Tibial nerve (tissue), 4 donors: ENCODE measurements at regions not wholly inside any gene's neighbourhood (a gene's known extent, or its start where the extent isn't known, plus 50 kb on each side); places are given as distances from the start of the nearest gene placed in this dataset.

Experiments used
- DNase-seq, 2 donors: peaks; one replicate each; pipeline ENCODE4 v3.0.0-alpha.2; 2019; ENCODE audit warnings: low spot score in 2 of 2
- H3K27ac ChIP-seq, 4 donors: fragments of 200-600 bp; sonication (generic) in 3 of 4; one replicate each; pipeline ENCODE4 v1.5.1; 2017 to 2019; ENCODE audit warnings: mild to moderate bottlenecking in 1 of 4
- H3K27me3 ChIP-seq, 2 donors: fragments of 200-600 bp; sonication (generic) in 1 of 2; one replicate each; pipeline versions ENCODE4 v1.5.1 to v1.6.0; 2017 to 2019
- H3K36me3 ChIP-seq, 3 donors: fragments of 200-600 bp; sonication (generic); one replicate each; pipeline ENCODE4 v1.5.1; 2018 to 2019
- H3K4me1 ChIP-seq, 4 donors: fragments of 200-600 bp; sonication (generic) in 3 of 4; one replicate each; pipeline ENCODE4 v1.5.1; 2017 to 2019
- H3K4me3 ChIP-seq, 4 donors: fragments of 200-600 bp; sonication (generic) in 3 of 4; one replicate each; pipeline ENCODE4 v1.5.1; 2017 to 2019; ENCODE audit warnings: mild to moderate bottlenecking in 1 of 4, moderate library complexity in 1 of 4
- H3K9me3 ChIP-seq, 4 donors: fragments of 200-600 bp; sonication (generic) in 3 of 4; one replicate each; pipeline ENCODE4 v1.5.1; 2017 to 2019
- CTCF ChIP-seq, 5 experiments: fragments of 200-600 bp in 3 of 5; fragments of 450-650 bp in 2 of 5; sonication (generic) in 3 of 5; IDR thresholded peaks; one replicate each; pipeline ENCODE4 v1.5.1; 2016 to 2019; ENCODE audit warnings: antibody characterized with exemption in 5 of 5, mild to moderate bottlenecking in 3 of 5, moderate library complexity in 2 of 5
- EP300 ChIP-seq, 2 donors: sonication (generic); formaldehyde crosslinking; IDR thresholded peaks; one replicate each; pipeline ENCODE4 v1.6.1; 2017; ENCODE audit warnings: antibody characterized with exemption in 2 of 2, mild to moderate bottlenecking in 1 of 2
- POLR2A ChIP-seq, 2 donors: fragments of 450-650 bp; IDR thresholded peaks; one replicate each; pipeline ENCODE4 v1.6.1; 2017; ENCODE audit warnings: antibody characterized with exemption in 2 of 2, mild to moderate bottlenecking in 2 of 2, moderate library complexity in 2 of 2
- WGBS, 2 donors: methylation state at CpG; one replicate each; pipeline ENCODE4 v1.1.5; 2018; 5-methylcytosine and 5-hydroxymethylcytosine counted together

GRCh38 chr13:111903143-111903542 lies 163.8 kb upstream of the SOX1 start:
- TF ChIP-seq POLR2A (IDR thresholded peaks at IDR 0.05): no peak
- TF ChIP-seq CTCF (IDR thresholded peaks at IDR 0.05): no peak
- no peak for TF ChIP-seq EP300 (IDR thresholded peaks at IDR 0.05)
- 76 to 87% methylated on average over 4 to 5 of the region's 5 CpGs for WGBS, 2 donors

GRCh38 chr13:111904166-111904565 lies 162.8 kb upstream of the SOX1 start:
- TF ChIP-seq CTCF (IDR thresholded peaks at IDR 0.05) (no peak), EP300 (IDR thresholded peaks at IDR 0.05) (no peak), POLR2A (IDR thresholded peaks at IDR 0.05) (no peak)
- DNase-seq: no peak
- Histone ChIP-seq H3K27me3 (no peaks in the 10 kb centered on the region), H3K36me3 (no peaks in the 10 kb centered on the region), H3K9me3 (no peaks in the 10 kb centered on the region), H3K4me1 (peaks cover 0 to 14% (median 3%) of the 10 kb centered on the region in 4 donors), H3K4me3 (no peak overlapping the region), H3K27ac (no peak overlapping the region)
- WGBS, 2 donors: 72 to 76% methylated on average over 7 of the region's 7 CpGs

More at GRCh38 chr13:111903143-111903542, 163.8 kb upstream of the SOX1 start:
- no peak for DNase-seq
- H3K9me3 ChIP-seq: no peaks in the 10 kb centered on the region
- no peak overlapping the region for H3K4me3 ChIP-seq
- H3K27me3 ChIP-seq: no peaks in the 10 kb centered on the region
- H3K27ac ChIP-seq: no peak overlapping the region
- H3K36me3 ChIP-seq: no peaks in the 10 kb centered on the region
- H3K4me1 ChIP-seq: peaks cover 0 to 14% (median 3%) of the 10 kb centered on the region in 4 donors

GRCh38 chr13:111904701-111905608 lies 162.0 kb upstream of the SOX1 start:
- no peak for TF ChIP-seq EP300 (IDR thresholded peaks at IDR 0.05)
- TF ChIP-seq CTCF (IDR thresholded peaks at IDR 0.05): no peak
- DNase-seq: no peak
- no peaks in the 10 kb centered on the region for H3K9me3 ChIP-seq
- H3K36me3 ChIP-seq: no peaks in the 10 kb centered on the region
- H3K27me3 ChIP-seq: no peaks in the 10 kb centered on the region
- no peak overlapping the region for H3K4me3 ChIP-seq
- peaks cover 0 to 14% (median 3%) of the 10 kb centered on the region in 4 donors for H3K4me1 ChIP-seq
- WGBS, 2 donors: 89% methylated on average over 47 of the region's 47 CpGs
- H3K27ac ChIP-seq: no peak overlapping the region

GRCh38 chr13:111905609-111905945 lies 161.4 kb upstream of the SOX1 start:
- WGBS, 2 donors: 91 to 92% methylated on average over 8 of the region's 8 CpGs
- H3K4me1 ChIP-seq: peaks cover 0 to 7% (median 0%) of the 10 kb centered on the region in 4 donors
- TF ChIP-seq CTCF (IDR thresholded peaks at IDR 0.05) (no peak), POLR2A (IDR thresholded peaks at IDR 0.05) (no peak), EP300 (IDR thresholded peaks at IDR 0.05) (no peak)
- H3K4me3 ChIP-seq: no peak overlapping the region
- no peaks in the 10 kb centered on the region for H3K27me3 ChIP-seq
- H3K36me3 ChIP-seq: no peaks in the 10 kb centered on the region
- H3K27ac ChIP-seq: no peak overlapping the region
- DNase-seq: no peak
- no peaks in the 10 kb centered on the region for H3K9me3 ChIP-seq

- no peak for DNase-seq
- 86 to 87% methylated on average over 8 of the region's 8 CpGs for WGBS, 2 donors
- TF ChIP-seq CTCF (IDR thresholded peaks at IDR 0.05): no peak
- TF ChIP-seq EP300 (IDR thresholded peaks at IDR 0.05): no peak
- no peak for TF ChIP-seq POLR2A (IDR thresholded peaks at IDR 0.05)
Measured at GRCh38 chr13:111906306-111906705, 160.6 kb upstream of the SOX1 start.

More at GRCh38 chr13:111906306-111906705, 160.6 kb upstream of the SOX1 start:
- H3K4me3 ChIP-seq: no peak overlapping the region
- no peak overlapping the region for H3K27ac ChIP-seq
- H3K36me3 ChIP-seq: no peaks in the 10 kb centered on the region
- H3K9me3 ChIP-seq: no peaks in the 10 kb centered on the region
- H3K4me1 ChIP-seq: peaks cover 0 to under 1% (median 0%) of the 10 kb centered on the region in 4 donors
- H3K27me3 ChIP-seq: no peaks in the 10 kb centered on the region
